Ammon's horn (tissue), 1 donor: ENCODE measurements at regions not wholly inside any gene's neighbourhood (a gene's known extent, or its start where the extent isn't known, plus 50 kb on each side); places are given as distances from the start of the nearest gene placed in this dataset.

Experiments
- DNase-seq: peaks from one replicate; pipeline ENCODE4 v3.0.0-alpha.2; 2016; ENCODE audit warnings: low spot score

GRCh38 chr13:40118337-40118736 lies 462.9 kb downstream of the COG6 start:
- no peak for DNase-seq

GRCh38 chr13:40119852-40120251 lies 464.4 kb downstream of the COG6 start:
- no peak for DNase-seq

GRCh38 chr13:40120288-40120687 lies 464.8 kb downstream of the COG6 start:
- DNase-seq, result no peak

- DNase-seq, result no peak
Measured at GRCh38 chr13:40120781-40121180, 465.3 kb downstream of the COG6 start.

GRCh38 chr13:40121722-40122121 lies 466.3 kb downstream of the COG6 start:
- no peak for DNase-seq

- no peak for DNase-seq
Measured at GRCh38 chr13:40123962-40124632, 468.6 kb downstream of the COG6 start.

GRCh38 chr13:40124633-40125015 lies 469.2 kb downstream of the COG6 start:
- no peak for DNase-seq

GRCh38 chr13:40125336-40125735 lies 469.9 kb downstream of the COG6 start:
- no peak for DNase-seq

GRCh38 chr13:40126306-40127085 lies 471.0 kb downstream of the COG6 start:
- DNase-seq, result no peak

GRCh38 chr13:40127476-40127875 lies 472.0 kb downstream of the COG6 start:
- no peak for DNase-seq

- no peak for DNase-seq
Measured at GRCh38 chr13:40127925-40128324, 472.5 kb downstream of the COG6 start.

GRCh38 chr13:40129467-40129866 lies 474.0 kb downstream of the COG6 start:
- no peak for DNase-seq

- no peak for DNase-seq
Measured at GRCh38 chr13:40130871-40131636, 475.6 kb downstream of the COG6 start.

GRCh38 chr13:40132249-40132648 lies 476.8 kb downstream of the COG6 start:
- no peak for DNase-seq

- no peak for DNase-seq
Measured at GRCh38 chr13:40136896-40137295, 481.4 kb downstream of the COG6 start.

GRCh38 chr13:40137400-40137799 lies 481.9 kb downstream of the COG6 start:
- no peak for DNase-seq

- no peak for DNase-seq
Measured at GRCh38 chr13:40139896-40140520, 484.5 kb downstream of the COG6 start.

- no peak for DNase-seq
Measured at GRCh38 chr13:40141859-40142555, 486.5 kb downstream of the COG6 start.

GRCh38 chr13:40143106-40143505 lies 487.6 kb downstream of the COG6 start:
- no peak for DNase-seq

- DNase-seq, result no peak
Measured at GRCh38 chr13:40143559-40143958, 488.1 kb downstream of the COG6 start.

GRCh38 chr13:40145139-40145538 lies 489.7 kb downstream of the COG6 start:
- DNase-seq, result no peak

- no peak for DNase-seq
Measured at GRCh38 chr13:40146063-40146462, 490.6 kb downstream of the COG6 start.
